ENCODE measurements at regions not wholly inside any gene's neighbourhood (a gene's known extent, or its start where the extent isn't known, plus 50 kb on each side); places are given as distances from the start of the nearest gene placed in this dataset.

DNA sequence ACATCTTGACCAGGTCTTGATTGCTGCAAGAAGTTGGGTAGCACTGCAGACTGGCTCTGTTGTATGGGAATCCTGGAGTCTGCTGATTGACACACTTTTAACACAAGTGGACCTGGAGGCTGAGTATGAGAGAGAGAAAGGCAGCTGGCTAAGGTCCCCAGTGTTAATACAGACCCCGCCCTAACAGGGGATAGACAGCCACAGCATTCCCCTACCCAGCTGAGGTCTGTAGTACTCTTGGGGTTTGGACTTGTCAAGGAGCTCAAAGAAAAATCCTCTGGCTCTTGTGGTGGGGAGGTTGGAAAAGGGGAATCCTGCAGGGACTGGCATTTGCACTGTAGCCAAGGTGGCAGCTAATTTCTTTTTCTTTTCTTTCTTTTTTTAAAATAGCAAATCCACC, 192.7 kb downstream of the ZNF621 start:
- no peak overlapping the region for H3K27ac ChIP-seq (replicated peaks in 1 of 4)
- no peaks in the 10 kb centered on the region for H3K27me3 ChIP-seq
- H3K4me1 ChIP-seq, result peaks cover 10 to 21% (median 13%) of the 10 kb centered on the region in 4 donors
- intact Hi-C loops (cut with DNase I), result loop anchor here (10.0 kb wide), 1 partner anchor 487 kb away; no protein-coding TSS in a partner anchor
- 100% methylated on average over 1 of the region's 1 CpG for WGBS
- peak; percentile 24 for DNase-seq (ENCODE audit: extremely low spot score)
- H3K36me3 ChIP-seq, result no peaks in the 10 kb centered on the region
- TF ChIP-seq POLR2AphosphoS5 (IDR thresholded peaks at IDR 0.05) (no peak), CTCF (IDR thresholded peaks at IDR 0.05) (no peak), POLR2A (IDR thresholded peaks at IDR 0.05; ENCODE audit: low read depth) (no peak), EP300 (IDR thresholded peaks at IDR 0.05) (no peak)
- no peaks in the 10 kb centered on the region for H3K9me3 ChIP-seq
- no peak overlapping the region for H3K4me3 ChIP-seq

DNA sequence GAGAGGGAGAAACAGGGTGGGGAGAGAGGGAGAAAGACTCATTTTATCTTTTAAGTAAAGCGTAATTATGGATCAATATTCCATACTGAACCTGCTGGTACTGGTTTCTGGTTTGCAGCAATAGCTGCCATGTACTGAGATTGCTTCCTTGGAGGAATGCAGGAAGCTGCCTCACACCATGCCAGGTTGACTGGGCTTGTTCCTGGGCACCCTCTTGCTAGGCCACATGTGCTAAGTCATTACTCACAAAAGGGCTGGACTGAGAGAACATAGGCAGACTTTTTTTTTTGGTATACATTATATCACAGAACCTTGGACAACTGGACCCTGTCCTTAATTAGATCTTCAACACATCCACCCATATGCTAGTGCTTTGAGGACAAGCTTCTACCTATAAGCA, 193.4 kb downstream of the ZNF621 start:
- Histone ChIP-seq H3K9me3 (no peaks in the 10 kb centered on the region), H3K4me3 (no peak overlapping the region), H3K27ac (replicated peaks in 1 of 4) (no peak overlapping the region), H3K27me3 (no peaks in the 10 kb centered on the region), H3K4me1 (peaks cover 7 to 15% (median 9%) of the 10 kb centered on the region in 4 donors), H3K36me3 (no peaks in the 10 kb centered on the region)
- no peak for TF ChIP-seq CTCF (IDR thresholded peaks at IDR 0.05)
- TF ChIP-seq POLR2AphosphoS5 (IDR thresholded peaks at IDR 0.05), result no peak
- TF ChIP-seq EP300 (IDR thresholded peaks at IDR 0.05), result no peak
- no peak for TF ChIP-seq POLR2A (IDR thresholded peaks at IDR 0.05; ENCODE audit: low read depth)
- WGBS, result 89% methylated on average over 1 of the region's 1 CpG
- intact Hi-C loops (cut with DNase I), result loop anchor here (10.0 kb wide), 1 partner anchor 487 kb away; no protein-coding TSS in a partner anchor
- DNase-seq (ENCODE audit: extremely low spot score), result no peak

DNA sequence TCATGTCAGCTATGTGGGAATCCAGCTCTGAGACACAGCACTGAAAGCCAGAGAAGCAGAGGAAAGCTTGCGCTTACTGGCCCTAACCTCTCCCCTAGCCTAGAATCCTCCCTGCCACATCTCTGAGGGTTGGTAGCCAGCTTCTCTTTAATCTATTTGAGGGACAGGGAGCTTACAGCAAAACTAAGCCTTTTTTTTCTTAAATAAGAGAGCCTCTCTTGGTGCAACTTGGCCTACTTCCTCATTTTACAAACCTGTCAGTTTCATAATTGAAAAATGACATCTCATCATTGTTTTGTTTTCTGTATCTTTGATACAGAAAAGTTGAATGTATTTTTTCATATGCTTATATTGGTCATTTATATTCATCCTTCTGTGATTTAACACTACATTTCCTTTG, 193.9 kb downstream of the ZNF621 start:
- 100% methylated on average over 1 of the region's 1 CpG for WGBS
- no peaks in the 10 kb centered on the region for H3K27me3 ChIP-seq
- peaks cover 3 to 10% (median 4%) of the 10 kb centered on the region in 4 donors for H3K4me1 ChIP-seq
- H3K27ac ChIP-seq (replicated peaks in 1 of 4), result no peak overlapping the region
- no peak for TF ChIP-seq CTCF (IDR thresholded peaks at IDR 0.05)
- no peak for TF ChIP-seq POLR2AphosphoS5 (IDR thresholded peaks at IDR 0.05)
- intact Hi-C loops (cut with DNase I), result loop anchor here (10.0 kb wide), 1 partner anchor 486 kb away; no protein-coding TSS in a partner anchor
- H3K4me3 ChIP-seq, result no peak overlapping the region
- DNase-seq (ENCODE audit: extremely low spot score), result no peak
- no peaks in the 10 kb centered on the region for H3K9me3 ChIP-seq
- H3K36me3 ChIP-seq, result no peaks in the 10 kb centered on the region

DNA sequence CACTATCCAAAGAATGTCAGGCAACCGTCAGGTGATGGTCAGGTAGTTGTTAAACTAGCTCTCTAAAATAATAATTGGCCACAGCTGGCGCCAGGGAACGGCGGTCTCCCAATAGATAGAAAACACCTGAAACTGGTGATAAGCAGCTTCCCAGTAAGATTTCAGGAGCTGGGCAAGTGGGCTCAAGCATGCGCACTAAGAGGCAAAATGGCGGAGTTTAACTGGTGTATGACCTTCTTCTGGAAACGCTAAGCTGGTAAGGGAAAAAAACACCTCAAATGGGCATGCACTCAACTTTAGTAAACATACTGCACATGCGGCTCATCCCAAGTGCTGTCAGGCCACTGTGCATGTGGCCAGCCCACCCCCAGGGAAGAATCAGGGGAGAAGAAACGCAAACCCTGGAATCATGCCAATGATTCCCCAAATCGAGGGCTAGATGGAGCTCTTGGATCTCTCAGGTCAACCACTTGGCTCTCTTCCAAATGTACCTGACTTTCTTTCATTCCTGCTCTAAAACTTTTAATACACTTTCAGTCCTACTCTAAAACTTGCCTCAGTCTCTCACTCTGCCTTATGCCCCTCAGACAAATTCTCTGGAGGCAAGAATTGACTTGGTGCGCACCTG, 195.0 kb downstream of the ZNF621 start:
- Histone ChIP-seq H3K9me3 (no peaks in the 10 kb centered on the region), H3K27ac (replicated peaks in 1 of 4) (no peak overlapping the region), H3K36me3 (no peaks in the 10 kb centered on the region), H3K4me3 (no peak overlapping the region), H3K27me3 (no peaks in the 10 kb centered on the region), H3K4me1 (peaks cover 0 to 7% (median 2%) of the 10 kb centered on the region in 4 donors)
- WGBS, result 73% methylated on average over 11 of the region's 11 CpGs
- peak; percentile 86 for DNase-seq (ENCODE audit: extremely low spot score)
- TF ChIP-seq CTCF (IDR thresholded peaks at IDR 0.05), result peak; percentile 47 to 55 (median 49)
- TF ChIP-seq EP300 (IDR thresholded peaks at IDR 0.05), result no peak
- TF ChIP-seq POLR2A (IDR thresholded peaks at IDR 0.05; ENCODE audit: low read depth), result no peak
- peak in 1 of 2 donors; percentile 81 for TF ChIP-seq POLR2AphosphoS5 (IDR thresholded peaks at IDR 0.05)
- intact Hi-C loops (cut with DNase I), result loop anchor here (10.0 kb wide), 1 partner anchor 485 kb away; no protein-coding TSS in a partner anchor

GRCh38 chr3:40720341-40720740, 195.6 kb downstream of the ZNF621 start:
- no peaks in the 10 kb centered on the region for H3K27me3 ChIP-seq
- no peaks in the 10 kb centered on the region for H3K36me3 ChIP-seq
- TF ChIP-seq POLR2A (IDR thresholded peaks at IDR 0.05; ENCODE audit: low read depth) (no peak), POLR2AphosphoS5 (IDR thresholded peaks at IDR 0.05) (no peak), CTCF (IDR thresholded peaks at IDR 0.05) (no peak), EP300 (IDR thresholded peaks at IDR 0.05) (no peak)
- H3K9me3 ChIP-seq, result no peaks in the 10 kb centered on the region
- peak; percentile 89 for DNase-seq (ENCODE audit: extremely low spot score)
- WGBS, result 83% methylated on average over 4 of the region's 4 CpGs
- H3K4me3 ChIP-seq, result no peak overlapping the region
- intact Hi-C loops (cut with DNase I), result no loop called here
- no peak overlapping the region for H3K27ac ChIP-seq (replicated peaks in 1 of 4)
- peaks cover 0 to 7% (median 2%) of the 10 kb centered on the region in 4 donors for H3K4me1 ChIP-seq
